ENCODE measurements at regions not wholly inside any gene's neighbourhood (a gene's known extent, or its start where the extent isn't known, plus 50 kb on each side); places are given as distances from the start of the nearest gene placed in this dataset.

GRCh38 chr10:63744060-63744941 is 223.1 kb downstream of the REEP3 start:
- TF ChIP-seq CTCF (IDR thresholded peaks at IDR 0.05; ENCODE audit: low read length) (no peak), EZH2 (IDR thresholded peaks at IDR 0.05; ENCODE audit: borderline replicate concordance, low read length) (no peak)
